ENCODE measurements at regions not wholly inside any gene's neighbourhood (a gene's known extent, or its start where the extent isn't known, plus 50 kb on each side); places are given as distances from the start of the nearest gene placed in this dataset.

DNA sequence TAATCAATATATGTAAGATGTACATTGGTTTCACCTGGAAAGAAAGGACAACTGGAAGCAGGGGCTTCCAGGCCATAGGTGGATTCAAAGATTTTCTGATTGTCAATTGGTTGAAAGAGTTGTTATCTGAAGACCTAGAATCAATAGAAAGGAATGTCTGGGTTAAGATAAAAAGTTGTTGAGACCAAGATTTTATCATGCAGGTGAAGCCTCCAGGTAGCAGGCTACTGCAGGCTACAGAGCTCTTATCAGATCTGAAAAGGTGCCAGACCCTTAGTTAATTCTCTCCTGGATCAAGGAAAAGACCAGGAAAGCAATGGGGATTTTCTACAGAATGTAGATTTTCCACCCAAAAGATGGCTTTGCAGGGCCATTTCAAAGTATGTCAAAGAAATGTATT lies 487.2 kb downstream of the BTBD3 start:
- no peak overlapping the region for H3K4me3 ChIP-seq (replicated peaks; ENCODE audit: low read depth, low read length)
- no peak for DNase-seq (ENCODE audit: extremely low read depth, low read depth)
- TF ChIP-seq CTCF (IDR thresholded peaks at IDR 0.05; ENCODE audit: low read depth, low read length, missing control alignments): no peak

DNA sequence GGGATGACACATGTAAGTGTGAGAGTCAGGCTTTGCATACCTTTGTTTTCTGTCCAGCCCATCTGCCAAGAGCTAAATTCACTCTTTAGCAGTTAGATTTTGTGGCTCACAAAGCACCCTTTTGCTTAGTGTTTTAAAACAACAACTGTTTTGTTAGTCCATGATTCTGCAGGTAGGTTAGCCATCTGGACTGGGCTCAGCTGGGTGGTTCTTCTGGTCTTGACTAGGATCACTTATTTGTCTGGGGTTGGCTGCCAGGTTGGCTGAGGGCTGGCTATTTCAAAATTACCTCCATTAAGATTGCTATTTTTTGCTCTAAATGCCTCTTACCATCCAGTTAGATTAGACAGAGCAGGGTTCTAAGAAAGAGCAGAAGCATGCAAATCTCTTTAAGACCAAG lies 489.3 kb downstream of the BTBD3 start:
- TF ChIP-seq CTCF (IDR thresholded peaks at IDR 0.05; ENCODE audit: low read depth, low read length, missing control alignments): no peak
- no peak overlapping the region for H3K4me3 ChIP-seq (replicated peaks; ENCODE audit: low read depth, low read length)
- no peak for DNase-seq (ENCODE audit: extremely low read depth, low read depth)

DNA sequence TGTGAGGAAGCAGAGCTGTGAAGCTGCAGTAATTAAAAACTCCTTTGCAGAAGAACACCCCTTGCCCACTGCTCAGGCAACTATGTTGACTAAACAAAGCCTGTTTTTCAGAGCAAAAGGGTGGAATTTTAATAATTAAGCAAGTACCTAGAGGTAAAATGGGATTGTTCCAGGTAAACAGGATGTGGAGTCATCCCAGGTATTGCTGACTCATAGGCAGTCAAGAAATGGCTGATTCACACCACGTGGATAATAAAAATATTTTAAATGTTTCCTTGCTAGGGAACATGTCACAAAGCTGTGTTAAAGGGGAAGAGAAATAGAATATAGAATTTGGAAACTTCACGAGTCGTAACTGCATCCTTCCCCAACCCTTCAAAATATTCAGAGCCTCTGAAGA lies 491.8 kb downstream of the BTBD3 start:
- no peak for DNase-seq (ENCODE audit: extremely low read depth, low read depth)
- TF ChIP-seq CTCF (IDR thresholded peaks at IDR 0.05; ENCODE audit: low read depth, low read length, missing control alignments): no peak
- no peak overlapping the region for H3K4me3 ChIP-seq (replicated peaks; ENCODE audit: low read depth, low read length)

GRCh38 chr20:12410783-12411182 lies 493.1 kb downstream of the BTBD3 start:
- no peak overlapping the region for H3K4me3 ChIP-seq (replicated peaks; ENCODE audit: low read depth, low read length)
- no peak for TF ChIP-seq CTCF (IDR thresholded peaks at IDR 0.05; ENCODE audit: low read depth, low read length, missing control alignments)
- DNase-seq (ENCODE audit: extremely low read depth, low read depth): no peak

DNA sequence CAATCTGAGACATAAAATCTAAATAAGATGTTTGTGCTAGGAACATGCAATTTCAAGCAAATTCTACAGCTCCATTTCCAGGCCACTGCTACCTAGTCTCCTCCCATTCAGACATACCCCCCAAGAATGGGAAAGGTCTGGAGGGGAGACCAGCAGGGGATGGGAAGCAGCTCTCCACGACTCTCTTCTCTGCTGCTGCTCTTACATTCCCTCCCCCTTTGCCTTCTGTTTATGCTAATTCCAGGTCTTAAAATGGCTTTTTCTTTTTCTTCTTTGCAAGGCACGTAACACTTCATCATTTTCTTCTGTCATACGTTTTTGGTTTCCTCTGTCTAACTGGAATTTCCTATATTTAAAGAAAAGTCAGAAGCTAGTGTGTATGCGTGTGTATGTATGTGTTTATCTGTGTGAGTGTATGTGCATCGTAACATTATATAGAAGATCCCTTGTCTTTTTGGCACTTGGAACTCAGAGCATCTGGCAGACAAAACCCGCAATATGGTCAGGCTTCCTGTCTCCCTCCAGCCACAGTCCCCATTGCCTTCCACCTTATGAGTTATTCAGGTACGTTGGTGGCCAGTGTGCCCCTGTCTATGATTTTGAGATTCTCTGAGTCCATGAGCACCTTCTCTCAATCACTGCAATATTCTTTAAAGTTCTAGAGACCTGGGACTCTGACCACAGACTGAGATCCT lies 493.7 kb downstream of the BTBD3 start:
- DNase-seq (ENCODE audit: extremely low read depth, low read depth): no peak
- TF ChIP-seq CTCF (IDR thresholded peaks at IDR 0.05; ENCODE audit: low read depth, low read length, missing control alignments): no peak
- no peak overlapping the region for H3K4me3 ChIP-seq (replicated peaks; ENCODE audit: low read depth, low read length)

DNA sequence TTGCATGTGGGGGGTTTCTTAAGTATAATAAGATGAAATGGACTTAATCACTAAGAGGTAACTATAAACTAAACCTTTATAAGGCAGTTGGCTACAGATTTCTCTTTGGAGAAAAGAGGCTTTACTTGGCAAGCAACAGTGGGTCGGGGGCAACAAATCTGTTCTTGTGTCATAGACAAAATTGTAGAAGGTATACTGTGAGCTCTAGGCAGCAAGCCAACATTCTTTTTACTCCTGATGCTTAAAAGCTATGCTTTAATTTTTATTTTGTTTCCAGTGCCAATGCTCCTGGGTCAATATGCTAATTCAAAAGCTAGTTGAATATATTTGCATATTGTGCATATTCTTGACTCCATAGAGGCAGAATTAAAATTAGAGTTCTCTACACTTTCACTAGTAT lies 495.4 kb downstream of the BTBD3 start:
- no peak for TF ChIP-seq CTCF (IDR thresholded peaks at IDR 0.05; ENCODE audit: low read depth, low read length, missing control alignments)
- H3K4me3 ChIP-seq (replicated peaks; ENCODE audit: low read depth, low read length): no peak overlapping the region
- no peak for DNase-seq (ENCODE audit: extremely low read depth, low read depth)
